GM19238 (cell line): ENCODE measurements at regions not wholly inside any gene's neighbourhood (a gene's known extent, or its start where the extent isn't known, plus 50 kb on each side); places are given as distances from the start of the nearest gene placed in this dataset.

ENCODE experiments used
- DNase-seq: peaks from one replicate; pipeline ENCODE4 v3.0.0; 2011; ENCODE audit warnings: low spot score; ENCODE audit not compliant: insufficient read length

GRCh38 chrX:148363471-148364235 lies 136.8 kb upstream of the AFF2 start:
- DNase-seq, result no peak

DNA sequence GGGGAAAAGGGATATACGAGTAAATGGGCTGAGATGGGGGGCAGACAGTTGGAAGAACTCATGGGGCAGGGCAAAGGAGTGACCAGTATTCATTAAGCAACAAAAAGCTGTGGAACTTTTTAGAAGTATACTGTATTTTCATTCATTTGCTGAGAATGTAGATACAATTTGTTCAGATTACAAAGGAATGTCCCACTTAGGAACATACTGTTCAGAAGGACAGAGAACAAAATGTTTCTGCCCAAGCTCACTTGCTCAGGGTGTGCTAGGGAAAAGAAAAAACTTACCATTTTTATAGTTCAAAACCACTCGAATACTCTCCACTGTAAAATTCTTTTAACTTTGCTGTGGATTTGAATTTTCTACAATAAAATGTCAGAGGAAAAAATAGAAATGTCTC lies 135.2 kb upstream of the AFF2 start:
- no peak for DNase-seq

DNA sequence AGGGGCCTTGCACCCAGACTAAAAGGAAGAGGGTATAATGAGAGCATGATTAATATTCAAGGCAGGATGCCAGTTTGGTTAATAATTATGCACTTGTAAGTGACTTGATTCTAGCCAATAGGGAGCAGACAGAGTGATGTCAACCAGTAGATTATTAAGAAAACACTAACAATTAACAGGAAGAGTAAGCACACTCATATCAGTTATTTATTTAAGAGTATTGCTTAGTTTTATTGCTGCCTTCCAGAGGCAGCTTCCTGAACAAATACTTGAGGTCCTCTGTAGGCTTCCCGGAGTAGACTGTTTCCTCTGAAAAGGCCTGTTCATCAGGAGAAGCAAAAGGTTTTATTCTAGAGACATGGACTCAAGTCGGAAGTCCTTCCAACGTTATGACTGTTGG lies 129.1 kb upstream of the AFF2 start:
- DNase-seq, result no peak

DNA sequence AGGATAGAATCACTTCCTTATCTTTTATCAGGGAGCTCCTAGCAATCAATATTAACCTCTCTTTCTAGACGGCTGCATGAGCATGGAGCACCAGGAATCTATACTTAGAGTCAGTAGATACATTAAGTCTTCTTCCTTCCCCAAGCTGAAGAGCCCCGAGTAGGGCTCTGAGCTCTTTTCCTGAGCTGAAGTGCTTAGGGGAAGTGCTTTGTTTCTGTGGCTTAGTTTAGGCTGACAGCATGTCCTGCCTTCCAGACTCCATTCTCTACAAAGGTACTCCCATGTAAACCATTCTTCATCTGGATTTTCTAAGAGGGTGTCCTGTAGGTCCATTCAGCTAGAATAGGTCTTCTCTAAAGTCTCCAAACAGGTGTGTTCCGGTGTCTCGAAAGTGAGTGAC lies 127.5 kb upstream of the AFF2 start:
- no peak for DNase-seq

GRCh38 chrX:148376342-148376741 lies 124.1 kb upstream of the AFF2 start:
- no peak for DNase-seq

DNA sequence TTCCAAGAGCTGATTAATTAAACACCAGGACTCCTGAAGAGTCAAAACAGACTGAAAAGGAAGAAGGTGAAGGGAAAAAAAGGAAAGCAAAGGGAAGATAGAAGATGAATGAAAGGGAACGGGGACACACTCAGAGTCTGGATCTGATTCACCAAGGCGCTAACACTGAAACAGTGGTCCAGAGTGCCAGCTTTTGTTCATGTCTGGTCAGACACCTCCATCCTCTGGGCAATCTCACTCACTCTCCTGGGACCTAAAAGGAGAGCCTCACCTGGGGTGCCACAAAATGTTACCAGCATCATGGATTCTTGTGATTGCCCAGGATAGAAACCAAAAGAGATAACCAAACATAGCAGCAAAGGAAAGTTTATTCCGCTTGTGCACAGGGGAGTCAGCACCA lies 120.3 kb upstream of the AFF2 start:
- no peak for DNase-seq

GRCh38 chrX:148380650-148381561 lies 119.5 kb upstream of the AFF2 start:
- DNase-seq, result peak; percentile 11

DNA sequence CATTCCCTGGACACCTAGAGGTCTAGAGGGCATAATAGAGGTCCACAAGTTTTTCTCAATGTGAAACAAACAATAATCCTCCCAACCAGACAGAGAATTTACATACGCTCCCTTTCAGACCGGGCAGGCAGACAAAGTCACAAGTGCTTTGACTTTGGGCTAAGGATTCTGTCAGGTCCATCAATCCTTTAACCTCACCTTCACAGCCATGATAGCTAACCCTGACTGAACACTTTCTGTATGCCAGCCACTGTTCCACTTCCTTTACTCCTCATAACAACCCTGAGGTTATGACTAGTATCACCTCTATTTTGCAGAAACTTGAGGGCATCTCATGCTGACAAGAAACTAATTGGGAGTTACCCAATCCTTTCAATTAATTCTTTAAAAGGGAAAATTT lies 118.8 kb upstream of the AFF2 start:
- DNase-seq, result no peak

DNA sequence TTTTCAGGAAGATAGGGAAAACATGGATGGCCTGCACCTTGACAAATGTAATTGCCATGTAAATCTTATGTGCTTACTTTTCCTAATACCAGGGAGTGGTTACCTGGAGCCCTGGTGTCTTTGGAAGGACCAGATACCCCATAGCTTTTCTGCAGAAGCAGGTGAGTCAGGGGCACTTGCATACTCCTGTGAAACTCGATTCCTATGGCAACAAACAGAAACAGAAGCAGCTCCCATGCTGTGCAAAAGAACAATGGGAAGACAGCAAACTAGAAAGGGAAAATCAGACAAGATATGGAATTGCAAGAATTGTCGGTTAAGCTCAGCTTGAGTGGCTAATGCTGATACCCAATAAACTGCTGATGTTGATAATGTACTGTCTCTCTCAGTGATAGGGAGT lies 117.4 kb upstream of the AFF2 start:
- no peak for DNase-seq

DNA sequence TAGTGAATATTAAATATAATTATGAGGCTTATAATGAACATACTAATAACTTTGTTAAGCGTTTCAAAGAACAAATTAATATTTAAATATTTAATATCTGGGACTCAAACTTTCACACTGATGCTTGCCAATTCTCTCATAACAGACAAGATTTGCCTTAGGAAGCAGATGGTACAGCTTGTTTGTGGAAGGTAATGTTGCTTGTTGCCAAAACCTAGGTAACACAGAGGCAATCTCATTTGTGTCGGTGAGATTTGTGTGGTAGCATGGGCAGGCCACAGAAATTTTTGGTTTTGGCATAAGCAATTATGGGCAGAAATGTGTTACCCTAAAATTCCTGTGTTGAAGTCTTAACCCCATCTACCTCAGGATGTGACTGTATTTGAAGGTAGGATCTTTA lies 114.9 kb upstream of the AFF2 start:
- DNase-seq, result no peak

GRCh38 chrX:148389629-148390028 lies 110.8 kb upstream of the AFF2 start:
- DNase-seq, result no peak

- no peak for DNase-seq
These were observed 88.4 kb upstream of the AFF2 start for GRCh38 chrX:148412006-148412405.

DNA sequence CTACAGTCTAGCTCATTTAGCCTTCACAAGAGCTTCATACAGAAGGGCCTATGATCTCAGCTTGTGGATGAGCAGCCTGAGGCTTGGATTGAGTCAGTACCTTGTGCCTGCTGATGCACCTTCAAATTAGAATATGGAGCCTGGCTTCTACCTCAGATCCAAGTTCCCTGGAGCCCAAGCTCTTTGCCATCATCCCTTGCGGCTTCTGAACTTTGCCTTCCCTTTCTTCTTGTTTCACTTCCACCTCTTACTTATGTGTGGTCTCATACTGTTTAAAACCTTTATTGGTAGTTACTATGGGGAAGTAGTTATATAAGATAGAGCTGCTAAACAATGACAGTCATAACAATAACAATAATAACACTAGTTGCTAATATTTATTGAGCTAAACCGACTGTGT lies 84.3 kb upstream of the AFF2 start:
- no peak for DNase-seq

GRCh38 chrX:148416931-148417330 lies 83.5 kb upstream of the AFF2 start:
- no peak for DNase-seq

DNA sequence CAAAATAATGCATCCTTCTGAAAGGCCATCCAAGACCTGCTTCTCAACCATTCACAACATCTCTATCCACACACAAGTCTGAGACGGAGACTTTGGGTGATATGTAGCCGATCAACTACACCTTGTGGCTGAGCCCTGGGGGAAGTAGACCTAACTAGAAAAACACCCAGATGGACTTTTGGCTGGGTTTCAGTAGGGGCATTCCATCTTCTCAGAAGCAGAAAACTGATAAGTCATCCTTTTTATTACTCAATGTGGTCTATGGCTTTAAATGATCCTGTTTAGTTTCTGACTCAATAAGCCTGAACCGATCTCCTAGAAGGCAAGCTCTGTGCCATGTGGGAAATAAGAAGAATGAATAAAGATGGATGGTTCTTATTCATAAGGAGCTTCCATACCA lies 82.5 kb upstream of the AFF2 start:
- no peak for DNase-seq

- DNase-seq, result no peak
These were observed 77.9 kb upstream of the AFF2 start for GRCh38 chrX:148422526-148422925.

DNA sequence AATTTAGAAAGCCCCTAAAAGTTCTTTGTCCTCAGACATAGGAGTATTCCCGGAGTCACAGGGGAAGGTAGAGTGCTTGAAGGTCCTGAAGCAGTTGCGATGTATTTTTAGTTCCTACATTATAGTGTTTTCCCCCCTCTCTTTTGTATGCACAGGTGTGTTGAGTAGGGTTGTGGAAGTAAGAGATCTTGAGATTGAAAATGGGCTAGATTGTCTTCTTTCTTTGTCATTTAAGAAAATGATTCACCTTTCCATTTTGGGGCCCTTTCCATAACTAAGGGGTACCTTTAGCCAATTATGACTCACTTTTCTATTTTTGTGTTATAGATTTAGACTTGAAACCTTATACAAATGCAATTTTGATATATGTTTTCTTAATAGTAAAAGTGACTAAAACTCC lies 75.8 kb upstream of the AFF2 start:
- no peak for DNase-seq

DNA sequence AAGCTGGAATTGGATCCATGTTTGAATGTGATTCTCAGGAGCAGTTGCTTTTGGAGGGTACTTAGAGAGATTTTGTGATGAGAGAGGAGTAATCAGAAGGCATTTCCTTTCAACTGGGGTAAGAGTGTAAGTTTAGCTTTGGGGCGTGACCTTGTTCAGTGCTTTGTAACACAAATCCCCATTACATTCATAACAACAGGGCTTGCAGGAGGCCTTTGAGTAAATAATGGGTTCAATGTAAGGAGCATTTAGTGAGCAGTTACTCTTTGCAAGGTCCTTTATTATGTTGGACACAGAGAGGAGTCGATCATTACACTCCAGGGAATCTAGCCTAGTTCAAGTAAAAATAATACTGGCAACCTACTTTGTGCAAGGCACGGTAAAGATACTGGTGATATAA lies 74.0 kb upstream of the AFF2 start:
- no peak for DNase-seq

GRCh38 chrX:148441387-148441786 lies 59.0 kb upstream of the AFF2 start:
- DNase-seq, result no peak

DNA sequence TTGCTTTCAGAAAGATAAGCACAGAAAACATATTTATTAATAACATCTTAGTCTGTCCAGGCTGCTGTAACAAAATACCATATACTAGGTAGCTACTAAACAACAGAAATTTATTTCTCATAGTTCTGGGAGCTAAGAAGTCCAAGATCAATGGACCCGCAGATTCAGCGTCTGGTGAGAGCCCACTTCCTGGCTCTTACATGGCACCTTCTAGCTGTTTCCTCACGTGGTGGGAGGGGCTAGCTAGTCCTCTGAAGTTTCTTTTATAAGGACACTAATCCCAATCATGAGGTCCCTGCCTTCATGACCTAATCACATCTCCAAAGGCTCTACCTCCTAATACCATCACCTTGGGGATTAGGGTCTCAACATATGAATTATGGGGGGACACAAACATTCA lies 57.2 kb upstream of the AFF2 start:
- no peak for DNase-seq

- DNase-seq, result no peak
These were observed 51.7 kb upstream of the AFF2 start for GRCh38 chrX:148448686-148449085.
